MM.1S (cell line): ENCODE measurements at regions not wholly inside any gene's neighbourhood (a gene's known extent, or its start where the extent isn't known, plus 50 kb on each side); places are given as distances from the start of the nearest gene placed in this dataset.

Experiments used
- DNase-seq: peaks from one replicate; pipeline ENCODE4 v3.0.0-alpha.2; 2015
- H2AFZ ChIP-seq: fragments of 300-600 bp; sonication (generic); 2 replicates; pipeline ENCODE4 v1.6.0; 2016; ENCODE audit warnings: antibody characterized with exemption, low read length
- H3F3A ChIP-seq: fragments of 300-600 bp; sonication (generic); 2 replicates; pipeline ENCODE4 v1.6.1; 2016; ENCODE audit warnings: mild to moderate bottlenecking, antibody characterized with exemption, low read length, moderate library complexity, mixed read lengths; ENCODE audit not compliant: insufficient read depth
- H3K27ac ChIP-seq: fragments of 300-600 bp; sonication (generic); 2 replicates; pipeline ENCODE4 v1.5.1; 2016; ENCODE audit warnings: mild to moderate bottlenecking, low read length
- H3K27me3 ChIP-seq: fragments of 300-600 bp; sonication (generic); replicated peaks from 2 replicates; pipeline ENCODE4 v1.6.0; 2016; ENCODE audit warnings: low read length; ENCODE audit not compliant: insufficient read depth
- H3K36me3 ChIP-seq: fragments of 300-600 bp; sonication (generic); replicated peaks from 2 replicates; pipeline ENCODE4 v1.6.1; 2016; ENCODE audit warnings: mild to moderate bottlenecking, low read length, mixed read lengths; ENCODE audit not compliant: insufficient read depth
- H3K4me1 ChIP-seq: fragments of 300-600 bp; sonication (generic); 2 replicates; pipeline ENCODE4 v1.6.1; 2016; ENCODE audit warnings: low read length, mixed read lengths
- H3K4me2 ChIP-seq: fragments of 300-600 bp; sonication (generic); 2 replicates; pipeline ENCODE4 v1.6.0; 2016; ENCODE audit warnings: low read depth, low read length
- H3K4me3 ChIP-seq: fragments of 300-600 bp; sonication (generic); 2 replicates; pipeline ENCODE4 v1.5.1; 2016; ENCODE audit warnings: low read length, mixed read lengths
- H3K79me2 ChIP-seq: fragments of 300-600 bp; sonication (generic); 2 replicates; pipeline ENCODE4 v1.6.1; 2016; ENCODE audit warnings: mixed run types, low read length, mixed read lengths
- H3K9ac ChIP-seq: fragments of 300-600 bp; sonication (generic); 2 replicates; pipeline ENCODE4 v1.6.1; 2016; ENCODE audit warnings: low read length, mixed read lengths
- H3K9me2 ChIP-seq: fragments of 300-600 bp; sonication (generic); replicated peaks from 2 replicates; pipeline ENCODE4 v1.6.1; 2016; ENCODE audit warnings: mild to moderate bottlenecking, low read length, mixed read lengths; ENCODE audit not compliant: insufficient read depth
- H3K9me3 ChIP-seq: fragments of 300-600 bp; sonication (generic); replicated peaks from 2 replicates; pipeline ENCODE4 v1.6.1; 2016; ENCODE audit warnings: mild to moderate bottlenecking, low read length, mixed read lengths; ENCODE audit not compliant: insufficient read depth
- H4K20me1 ChIP-seq: fragments of 300-600 bp; sonication (generic); 2 replicates; pipeline ENCODE4 v1.6.1; 2016; ENCODE audit warnings: mild to moderate bottlenecking, low read length, moderate library complexity, mixed read lengths; ENCODE audit not compliant: insufficient read depth
- EZH2 ChIP-seq: fragments of 300-600 bp; sonication (generic); optimal IDR thresholded peaks from 2 replicates; pipeline ENCODE3; 2017; ENCODE audit warnings: low read depth, mild to moderate bottlenecking, antibody characterized with exemption, low read length, mixed read lengths
- EZH2phosphoT487 ChIP-seq: fragments of 300-600 bp; sonication (generic); IDR thresholded peaks from 2 replicates; pipeline ENCODE4 v1.6.1; 2018; ENCODE audit warnings: antibody characterized with exemption, low read length
- TF ChIP-seq, protein P1 (sequence below): fragments of 300-600 bp; sonication (generic); IDR thresholded peaks from 2 replicates; pipeline ENCODE4 v1.5.1; 2016; ENCODE audit warnings: antibody characterized with exemption, low read length, mixed read lengths

DNA sequence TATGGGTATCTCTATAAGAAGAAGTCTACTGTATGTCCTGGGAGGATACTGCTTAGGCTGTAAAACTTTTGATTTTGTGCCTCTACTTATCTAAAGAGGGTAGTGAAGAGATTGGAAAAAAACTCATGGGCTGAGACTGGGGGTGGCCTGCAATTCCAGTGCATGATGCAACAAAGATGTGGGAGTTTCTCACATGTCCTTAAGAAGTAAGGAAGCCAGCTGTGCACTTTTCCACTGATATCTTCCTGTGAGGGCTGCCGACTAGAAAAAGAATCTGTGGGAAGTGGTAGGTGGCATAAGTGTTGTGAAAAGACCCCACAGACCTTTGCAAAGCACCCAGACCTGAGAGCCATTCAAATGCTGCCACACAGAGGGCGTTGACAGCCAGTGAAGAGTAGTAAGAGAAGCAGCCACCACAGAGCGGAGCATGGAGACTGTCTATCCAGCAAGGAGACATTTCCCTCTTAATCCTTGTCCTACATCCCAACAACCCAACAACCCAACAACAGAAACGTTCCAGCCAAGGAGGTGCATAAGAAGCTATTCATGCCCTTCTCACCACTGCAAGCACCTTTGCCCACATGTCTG is 65.1 kb downstream of the PFDN4 start:
- no peak overlapping the region for H3K9ac ChIP-seq
- no peak overlapping the region for H2AFZ ChIP-seq
- no peaks in the 10 kb centered on the region for H3K36me3 ChIP-seq
- no peaks in the 10 kb centered on the region for H3K79me2 ChIP-seq
- H3K4me3 ChIP-seq: no peak overlapping the region
- no peak overlapping the region for H3K4me2 ChIP-seq
- no peaks in the 10 kb centered on the region for H3K27me3 ChIP-seq
- no peaks in the 10 kb centered on the region for H3K9me3 ChIP-seq
- no peak for DNase-seq
- TF ChIP-seq, protein P1, sequence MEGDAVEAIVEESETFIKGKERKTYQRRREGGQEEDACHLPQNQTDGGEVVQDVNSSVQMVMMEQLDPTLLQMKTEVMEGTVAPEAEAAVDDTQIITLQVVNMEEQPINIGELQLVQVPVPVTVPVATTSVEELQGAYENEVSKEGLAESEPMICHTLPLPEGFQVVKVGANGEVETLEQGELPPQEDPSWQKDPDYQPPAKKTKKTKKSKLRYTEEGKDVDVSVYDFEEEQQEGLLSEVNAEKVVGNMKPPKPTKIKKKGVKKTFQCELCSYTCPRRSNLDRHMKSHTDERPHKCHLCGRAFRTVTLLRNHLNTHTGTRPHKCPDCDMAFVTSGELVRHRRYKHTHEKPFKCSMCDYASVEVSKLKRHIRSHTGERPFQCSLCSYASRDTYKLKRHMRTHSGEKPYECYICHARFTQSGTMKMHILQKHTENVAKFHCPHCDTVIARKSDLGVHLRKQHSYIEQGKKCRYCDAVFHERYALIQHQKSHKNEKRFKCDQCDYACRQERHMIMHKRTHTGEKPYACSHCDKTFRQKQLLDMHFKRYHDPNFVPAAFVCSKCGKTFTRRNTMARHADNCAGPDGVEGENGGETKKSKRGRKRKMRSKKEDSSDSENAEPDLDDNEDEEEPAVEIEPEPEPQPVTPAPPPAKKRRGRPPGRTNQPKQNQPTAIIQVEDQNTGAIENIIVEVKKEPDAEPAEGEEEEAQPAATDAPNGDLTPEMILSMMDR: no peak
- TF ChIP-seq EZH2 (no peak), EZH2phosphoT487 (no peak)
- H4K20me1 ChIP-seq: no peaks in the 10 kb centered on the region
- no peak overlapping the region for H3K27ac ChIP-seq
- no peaks in the 10 kb centered on the region for H3F3A ChIP-seq
- no peaks in the 10 kb centered on the region for H3K4me1 ChIP-seq
- H3K9me2 ChIP-seq: no peaks in the 10 kb centered on the region

DNA sequence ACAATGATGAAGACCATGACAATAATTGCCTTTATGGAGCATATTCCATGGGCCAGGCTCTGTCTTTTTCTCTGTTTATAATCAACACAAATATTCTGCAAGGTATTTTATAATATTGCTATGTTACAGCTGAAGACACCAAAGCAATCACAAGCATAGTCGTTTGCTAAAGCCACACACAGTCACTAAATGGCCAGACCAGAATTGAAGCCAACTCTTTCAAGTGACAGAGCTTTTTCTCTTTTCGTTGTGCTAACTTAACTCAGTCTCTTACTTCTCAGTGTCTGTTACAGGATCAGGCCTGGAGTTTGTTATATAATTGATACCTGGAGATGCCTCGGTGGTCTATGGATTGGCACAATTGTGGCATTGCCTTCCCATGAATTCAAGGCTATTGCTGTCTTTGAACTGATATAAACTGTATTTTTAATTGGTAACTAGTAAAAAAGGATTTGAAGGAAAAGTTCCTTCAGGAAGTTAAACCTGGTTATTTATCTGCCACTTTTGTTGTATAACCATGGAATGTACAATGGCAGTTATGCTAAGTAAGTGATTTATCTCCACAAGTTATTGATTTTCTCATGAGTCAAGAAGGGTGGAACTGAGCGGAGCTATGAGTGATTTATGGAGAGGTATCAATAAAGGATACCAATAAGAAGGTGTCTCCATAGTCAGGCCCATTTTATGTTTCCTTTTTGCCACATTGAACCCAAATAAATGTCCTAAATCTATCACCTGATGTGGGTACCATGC is 67.6 kb downstream of the PFDN4 start:
- Histone ChIP-seq H3K79me2 (no peaks in the 10 kb centered on the region), H3K4me1 (no peaks in the 10 kb centered on the region), H3K27me3 (no peaks in the 10 kb centered on the region), H4K20me1 (no peaks in the 10 kb centered on the region), H3K27ac (no peak overlapping the region), H3K9ac (no peak overlapping the region), H3K9me2 (no peaks in the 10 kb centered on the region), H2AFZ (no peak overlapping the region), H3K9me3 (no peaks in the 10 kb centered on the region), H3K4me3 (no peak overlapping the region), H3K4me2 (no peak overlapping the region), H3F3A (no peaks in the 10 kb centered on the region), H3K36me3 (no peaks in the 10 kb centered on the region)
- TF ChIP-seq, protein P1: no peak
- TF ChIP-seq EZH2phosphoT487 (no peak), EZH2 (no peak)
- no peak for DNase-seq

DNA sequence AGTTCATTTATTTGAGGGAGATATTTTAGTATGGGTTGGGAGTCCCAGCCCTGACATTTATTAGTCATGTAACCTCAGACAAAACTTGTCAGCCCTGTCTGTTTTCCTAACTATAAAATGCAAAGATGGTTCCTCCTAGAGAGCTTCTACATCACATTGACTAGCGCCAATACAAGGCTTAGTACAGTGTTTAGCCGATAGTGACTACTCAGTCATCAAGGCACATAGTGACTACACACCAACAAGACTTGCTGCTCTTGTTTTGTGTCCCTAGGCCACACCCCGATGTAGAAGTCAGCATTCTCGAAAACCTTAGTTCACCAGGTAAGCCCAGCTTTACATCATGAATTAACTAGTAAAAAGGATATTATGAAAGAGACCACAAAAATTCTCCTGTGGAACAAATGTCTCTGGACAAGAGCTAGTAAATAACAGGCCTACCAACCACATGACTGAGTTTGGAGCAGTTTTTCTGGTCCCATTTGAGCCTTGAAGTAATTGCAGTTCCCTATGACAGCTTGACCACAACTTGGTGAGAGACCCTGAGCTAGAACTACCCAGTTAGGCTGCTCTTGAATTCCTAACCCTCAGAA is 68.8 kb downstream of the PFDN4 start:
- Histone ChIP-seq H3K36me3 (no peaks in the 10 kb centered on the region), H3K4me1 (no peaks in the 10 kb centered on the region), H3K27ac (no peak overlapping the region), H3F3A (no peaks in the 10 kb centered on the region), H3K9me2 (no peaks in the 10 kb centered on the region), H3K4me2 (no peak overlapping the region), H3K79me2 (no peaks in the 10 kb centered on the region), H3K9me3 (no peaks in the 10 kb centered on the region), H3K27me3 (no peaks in the 10 kb centered on the region), H3K9ac (no peak overlapping the region), H3K4me3 (no peak overlapping the region), H2AFZ (no peak overlapping the region), H4K20me1 (no peaks in the 10 kb centered on the region)
- DNase-seq: no peak
- TF ChIP-seq EZH2phosphoT487: no peak
- TF ChIP-seq, protein P1: no peak
- TF ChIP-seq EZH2: no peak
